ENCODE measurements at regions not wholly inside any gene's neighbourhood (a gene's known extent, or its start where the extent isn't known, plus 50 kb on each side); places are given as distances from the start of the nearest gene placed in this dataset.
"Not testable (repeated sequence)": the region's sequence is repeated elsewhere in the genome, so short reads cannot be mapped to it uniquely, and the experiment has no call there.

GRCh38 chr11:8772571-8773519, 90.3 kb downstream of the RPL27A start:
- H3K36me3 ChIP-seq (ENCODE audit: control insufficient read depth, insufficient read depth, low read length) = no peaks in the 10 kb centered on the region
- no peaks in the 10 kb centered on the region for H3K9me3 ChIP-seq (ENCODE audit: control insufficient read depth, insufficient read depth, low read depth, low read length)
- H3K27me3 ChIP-seq (ENCODE audit: control insufficient read depth, insufficient read depth, low read length) = no peaks in the 10 kb centered on the region
- peaks cover 20% of the 10 kb centered on the region; the same call in 1 of the 2 replicates for H3K4me1 ChIP-seq (ENCODE audit: control insufficient read depth, insufficient read depth, low read length)
- H3K9ac ChIP-seq (ENCODE audit: low read length) = no peak overlapping the region
- no peak overlapping the region for H3K27ac ChIP-seq (ENCODE audit: low read depth, low read length)
- H3K4me3 ChIP-seq (ENCODE audit: low read depth, low read length) = no peak overlapping the region

GRCh38 chr11:8773916-8774539, 91.4 kb downstream of the RPL27A start:
- Histone ChIP-seq H3K9ac (ENCODE audit: low read length) (no peak overlapping the region), H3K9me3 (ENCODE audit: control insufficient read depth, insufficient read depth, low read depth, low read length) (no peaks in the 10 kb centered on the region), H3K27me3 (ENCODE audit: control insufficient read depth, insufficient read depth, low read length) (no peaks in the 10 kb centered on the region), H3K4me3 (ENCODE audit: low read depth, low read length) (no peak overlapping the region), H3K36me3 (ENCODE audit: control insufficient read depth, insufficient read depth, low read length) (no peaks in the 10 kb centered on the region), H3K27ac (ENCODE audit: low read depth, low read length) (no peak overlapping the region), H3K4me1 (ENCODE audit: control insufficient read depth, insufficient read depth, low read length) (peaks cover 18% of the 10 kb centered on the region; the same call in 1 of the 2 replicates)

- not testable (repeated sequence) for H3K9ac ChIP-seq (ENCODE audit: low read length); H3K36me3 ChIP-seq (ENCODE audit: control insufficient read depth, insufficient read depth, low read length)
Observed at GRCh38 chr11:8774916-8775315, 92.3 kb downstream of the RPL27A start.

GRCh38 chr11:8775332-8775731, 92.7 kb downstream of the RPL27A start:
- H3K27ac ChIP-seq (ENCODE audit: low read depth, low read length) = no peak overlapping the region
- H3K36me3 ChIP-seq (ENCODE audit: control insufficient read depth, insufficient read depth, low read length) = no peaks in the 10 kb centered on the region
- H3K4me1 ChIP-seq (ENCODE audit: control insufficient read depth, insufficient read depth, low read length) = peaks cover 22% of the 10 kb centered on the region; the same call in 1 of the 2 replicates
- H3K9ac ChIP-seq (ENCODE audit: low read length) = no peak overlapping the region
- no peak overlapping the region for H3K4me3 ChIP-seq (ENCODE audit: low read depth, low read length)
- H3K27me3 ChIP-seq (ENCODE audit: control insufficient read depth, insufficient read depth, low read length) = no peaks in the 10 kb centered on the region
- no peaks in the 10 kb centered on the region for H3K9me3 ChIP-seq (ENCODE audit: control insufficient read depth, insufficient read depth, low read depth, low read length)

More at GRCh38 chr11:8774916-8775315, 92.3 kb downstream of the RPL27A start:
- peaks cover 21% of the 10 kb centered on the region; the same call in 1 of the 2 replicates for H3K4me1 ChIP-seq (ENCODE audit: control insufficient read depth, insufficient read depth, low read length)
- not testable (repeated sequence) for H3K27me3 ChIP-seq (ENCODE audit: control insufficient read depth, insufficient read depth, low read length); H3K27ac ChIP-seq (ENCODE audit: low read depth, low read length); H3K9me3 ChIP-seq (ENCODE audit: control insufficient read depth, insufficient read depth, low read depth, low read length); H3K4me3 ChIP-seq (ENCODE audit: low read depth, low read length)

GRCh38 chr11:8775734-8776133, 93.1 kb downstream of the RPL27A start:
- Histone ChIP-seq H3K36me3 (ENCODE audit: control insufficient read depth, insufficient read depth, low read length) (no peaks in the 10 kb centered on the region), H3K27me3 (ENCODE audit: control insufficient read depth, insufficient read depth, low read length) (no peaks in the 10 kb centered on the region), H3K27ac (ENCODE audit: low read depth, low read length) (no peak overlapping the region), H3K9ac (ENCODE audit: low read length) (no peak overlapping the region), H3K9me3 (ENCODE audit: control insufficient read depth, insufficient read depth, low read depth, low read length) (no peaks in the 10 kb centered on the region), H3K4me3 (ENCODE audit: low read depth, low read length) (no peak overlapping the region), H3K4me1 (ENCODE audit: control insufficient read depth, insufficient read depth, low read length) (peaks cover 22% of the 10 kb centered on the region; the same call in 1 of the 2 replicates)

- Histone ChIP-seq H3K27me3 (ENCODE audit: control insufficient read depth, insufficient read depth, low read length) (no peaks in the 10 kb centered on the region), H3K27ac (ENCODE audit: low read depth, low read length) (no peak overlapping the region), H3K4me3 (ENCODE audit: low read depth, low read length) (no peak overlapping the region), H3K9ac (ENCODE audit: low read length) (no peak overlapping the region), H3K36me3 (ENCODE audit: control insufficient read depth, insufficient read depth, low read length) (no peaks in the 10 kb centered on the region), H3K9me3 (ENCODE audit: control insufficient read depth, insufficient read depth, low read depth, low read length) (no peaks in the 10 kb centered on the region), H3K4me1 (ENCODE audit: control insufficient read depth, insufficient read depth, low read length) (peaks cover 22% of the 10 kb centered on the region; the same call in 1 of the 2 replicates)
Observed at GRCh38 chr11:8776209-8776608, 93.6 kb downstream of the RPL27A start.

- no peaks in the 10 kb centered on the region for H3K9me3 ChIP-seq (ENCODE audit: control insufficient read depth, insufficient read depth, low read depth, low read length)
- peaks cover 15% of the 10 kb centered on the region; the same call in 1 of the 2 replicates for H3K4me1 ChIP-seq (ENCODE audit: control insufficient read depth, insufficient read depth, low read length)
- H3K27me3 ChIP-seq (ENCODE audit: control insufficient read depth, insufficient read depth, low read length) = no peaks in the 10 kb centered on the region
- H3K4me3 ChIP-seq (ENCODE audit: low read depth, low read length) = no peak overlapping the region
- no peaks in the 10 kb centered on the region for H3K36me3 ChIP-seq (ENCODE audit: control insufficient read depth, insufficient read depth, low read length)
- no peak overlapping the region for H3K9ac ChIP-seq (ENCODE audit: low read length)
- no peak overlapping the region for H3K27ac ChIP-seq (ENCODE audit: low read depth, low read length)
Observed at GRCh38 chr11:8777907-8778767, 95.5 kb downstream of the RPL27A start.

GRCh38 chr11:8779107-8779506, 96.5 kb downstream of the RPL27A start:
- H3K27ac ChIP-seq (ENCODE audit: low read depth, low read length) = no peak overlapping the region
- no peaks in the 10 kb centered on the region for H3K9me3 ChIP-seq (ENCODE audit: control insufficient read depth, insufficient read depth, low read depth, low read length)
- peaks cover 14% of the 10 kb centered on the region; the same call in 1 of the 2 replicates for H3K4me1 ChIP-seq (ENCODE audit: control insufficient read depth, insufficient read depth, low read length)
- H3K4me3 ChIP-seq (ENCODE audit: low read depth, low read length) = no peak overlapping the region
- no peak overlapping the region for H3K9ac ChIP-seq (ENCODE audit: low read length)
- H3K27me3 ChIP-seq (ENCODE audit: control insufficient read depth, insufficient read depth, low read length) = no peaks in the 10 kb centered on the region
- H3K36me3 ChIP-seq (ENCODE audit: control insufficient read depth, insufficient read depth, low read length) = no peaks in the 10 kb centered on the region

GRCh38 chr11:8779732-8780131, 97.1 kb downstream of the RPL27A start:
- Histone ChIP-seq H3K27me3 (ENCODE audit: control insufficient read depth, insufficient read depth, low read length) (no peaks in the 10 kb centered on the region), H3K9me3 (ENCODE audit: control insufficient read depth, insufficient read depth, low read depth, low read length) (no peaks in the 10 kb centered on the region), H3K9ac (ENCODE audit: low read length) (no peak overlapping the region), H3K4me1 (ENCODE audit: control insufficient read depth, insufficient read depth, low read length) (peaks cover 9% of the 10 kb centered on the region; the same call in 1 of the 2 replicates), H3K27ac (ENCODE audit: low read depth, low read length) (no peak overlapping the region), H3K36me3 (ENCODE audit: control insufficient read depth, insufficient read depth, low read length) (no peaks in the 10 kb centered on the region), H3K4me3 (ENCODE audit: low read depth, low read length) (no peak overlapping the region)

GRCh38 chr11:8784954-8785353, 102.4 kb downstream of the RPL27A start:
- Histone ChIP-seq H3K36me3 (ENCODE audit: control insufficient read depth, insufficient read depth, low read length) (no peaks in the 10 kb centered on the region), H3K27ac (ENCODE audit: low read depth, low read length) (no peak overlapping the region), H3K9ac (ENCODE audit: low read length) (no peak overlapping the region), H3K9me3 (ENCODE audit: control insufficient read depth, insufficient read depth, low read depth, low read length) (no peaks in the 10 kb centered on the region), H3K4me3 (ENCODE audit: low read depth, low read length) (no peak overlapping the region), H3K4me1 (ENCODE audit: control insufficient read depth, insufficient read depth, low read length) (peaks cover 10% of the 10 kb centered on the region), H3K27me3 (ENCODE audit: control insufficient read depth, insufficient read depth, low read length) (no peaks in the 10 kb centered on the region)

Data from HUES6 (cell line).